ENCODE measurements at regions not wholly inside any gene's neighbourhood (a gene's known extent, or its start where the extent isn't known, plus 50 kb on each side); places are given as distances from the start of the nearest gene placed in this dataset.

DNA sequence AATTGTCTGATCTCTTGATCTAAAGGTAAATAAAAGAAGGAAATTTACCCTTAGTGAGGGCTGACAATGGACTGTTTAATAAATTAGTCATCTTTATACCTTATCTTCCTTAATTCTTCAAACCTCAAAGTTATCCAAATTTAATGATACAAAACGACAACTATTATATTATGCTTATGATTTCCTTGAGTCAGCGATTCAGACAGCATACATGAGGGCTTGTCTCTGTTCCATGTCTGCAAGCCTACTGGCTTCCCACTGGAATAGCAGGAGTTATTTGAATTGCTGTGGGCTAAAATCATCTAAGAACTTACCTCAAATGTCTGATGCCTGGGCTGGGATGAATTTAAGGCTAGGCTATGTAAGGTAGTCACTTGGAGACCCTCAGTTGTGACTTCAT, 197.2 kb upstream of the MDGA2 start:
- TF ChIP-seq EZH2phosphoT487 (IDR thresholded peaks at IDR 0.05; ENCODE audit: borderline replicate concordance) (no peak), ZNF274 (IDR thresholded peaks at IDR 0.05; ENCODE audit: low read depth, low read length) (no peak)
- TF ChIP-seq, protein P1, sequence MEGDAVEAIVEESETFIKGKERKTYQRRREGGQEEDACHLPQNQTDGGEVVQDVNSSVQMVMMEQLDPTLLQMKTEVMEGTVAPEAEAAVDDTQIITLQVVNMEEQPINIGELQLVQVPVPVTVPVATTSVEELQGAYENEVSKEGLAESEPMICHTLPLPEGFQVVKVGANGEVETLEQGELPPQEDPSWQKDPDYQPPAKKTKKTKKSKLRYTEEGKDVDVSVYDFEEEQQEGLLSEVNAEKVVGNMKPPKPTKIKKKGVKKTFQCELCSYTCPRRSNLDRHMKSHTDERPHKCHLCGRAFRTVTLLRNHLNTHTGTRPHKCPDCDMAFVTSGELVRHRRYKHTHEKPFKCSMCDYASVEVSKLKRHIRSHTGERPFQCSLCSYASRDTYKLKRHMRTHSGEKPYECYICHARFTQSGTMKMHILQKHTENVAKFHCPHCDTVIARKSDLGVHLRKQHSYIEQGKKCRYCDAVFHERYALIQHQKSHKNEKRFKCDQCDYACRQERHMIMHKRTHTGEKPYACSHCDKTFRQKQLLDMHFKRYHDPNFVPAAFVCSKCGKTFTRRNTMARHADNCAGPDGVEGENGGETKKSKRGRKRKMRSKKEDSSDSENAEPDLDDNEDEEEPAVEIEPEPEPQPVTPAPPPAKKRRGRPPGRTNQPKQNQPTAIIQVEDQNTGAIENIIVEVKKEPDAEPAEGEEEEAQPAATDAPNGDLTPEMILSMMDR (IDR thresholded peaks at IDR 0.05 in 2 of 3, conservative IDR thresholded peaks at IDR 0.05 in 1 of 3; ENCODE audit: borderline replicate concordance in 1 of 3, insufficient read depth in 1 of 3, low read depth in 2 of 3, low read length in 2 of 3) = no peak
